ENCODE measurements at regions not wholly inside any gene's neighbourhood (a gene's known extent, or its start where the extent isn't known, plus 50 kb on each side); places are given as distances from the start of the nearest gene placed in this dataset.
"Not testable (repeated sequence)": the region's sequence is repeated elsewhere in the genome, so short reads cannot be mapped to it uniquely, and the experiment has no call there.

- TF ChIP-seq, protein P1, sequence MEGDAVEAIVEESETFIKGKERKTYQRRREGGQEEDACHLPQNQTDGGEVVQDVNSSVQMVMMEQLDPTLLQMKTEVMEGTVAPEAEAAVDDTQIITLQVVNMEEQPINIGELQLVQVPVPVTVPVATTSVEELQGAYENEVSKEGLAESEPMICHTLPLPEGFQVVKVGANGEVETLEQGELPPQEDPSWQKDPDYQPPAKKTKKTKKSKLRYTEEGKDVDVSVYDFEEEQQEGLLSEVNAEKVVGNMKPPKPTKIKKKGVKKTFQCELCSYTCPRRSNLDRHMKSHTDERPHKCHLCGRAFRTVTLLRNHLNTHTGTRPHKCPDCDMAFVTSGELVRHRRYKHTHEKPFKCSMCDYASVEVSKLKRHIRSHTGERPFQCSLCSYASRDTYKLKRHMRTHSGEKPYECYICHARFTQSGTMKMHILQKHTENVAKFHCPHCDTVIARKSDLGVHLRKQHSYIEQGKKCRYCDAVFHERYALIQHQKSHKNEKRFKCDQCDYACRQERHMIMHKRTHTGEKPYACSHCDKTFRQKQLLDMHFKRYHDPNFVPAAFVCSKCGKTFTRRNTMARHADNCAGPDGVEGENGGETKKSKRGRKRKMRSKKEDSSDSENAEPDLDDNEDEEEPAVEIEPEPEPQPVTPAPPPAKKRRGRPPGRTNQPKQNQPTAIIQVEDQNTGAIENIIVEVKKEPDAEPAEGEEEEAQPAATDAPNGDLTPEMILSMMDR (IDR thresholded peaks at IDR 0.05), result not testable (repeated sequence)
- TF ChIP-seq POLR2A (IDR thresholded peaks at IDR 0.05), result not testable (repeated sequence)
Observed at GRCh38 chr4:186873095-186873494, 149.4 kb upstream of the FAT1 start.
